ENCODE measurements at regions not wholly inside any gene's neighbourhood (a gene's known extent, or its start where the extent isn't known, plus 50 kb on each side); places are given as distances from the start of the nearest gene placed in this dataset.

DNA sequence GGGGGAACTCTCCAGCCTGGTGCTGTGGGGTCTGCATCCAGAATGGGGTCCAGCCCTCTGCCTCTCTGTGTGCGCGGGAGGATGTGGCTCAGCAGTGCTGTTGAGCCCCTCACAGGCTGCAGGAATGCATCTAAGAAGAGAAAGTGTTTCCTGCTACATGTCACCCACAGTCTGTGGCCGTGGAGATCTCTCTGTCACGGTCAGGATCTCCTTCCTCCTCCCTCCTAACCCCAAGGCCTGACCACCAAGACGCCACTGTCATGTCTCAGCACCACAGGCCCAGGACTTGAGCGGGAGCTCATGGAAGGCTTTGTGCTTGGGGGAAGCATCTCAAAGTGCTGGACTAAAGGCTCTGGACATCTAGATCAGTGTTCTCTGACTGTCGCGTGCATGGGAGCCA, 90.1 kb downstream of the SREK1 start:
- Histone ChIP-seq H3K27me3 (ENCODE audit: insufficient read depth, insufficient read length) (no peaks in the 10 kb centered on the region), H3K9me3 (ENCODE audit: insufficient read depth, low read length) (no peaks in the 10 kb centered on the region), H3K9ac (ENCODE audit: insufficient read length, low read depth) (no peak overlapping the region), H3K36me3 (ENCODE audit: insufficient read depth, insufficient read length, low read length) (no peaks in the 10 kb centered on the region), H3K4me3 (ENCODE audit: insufficient read length, low read depth) (no peak overlapping the region), H3K4me1 (ENCODE audit: insufficient read depth, insufficient read length) (peaks cover 2% of the 10 kb centered on the region)
- no peak for TF ChIP-seq YY1 (IDR thresholded peaks at IDR 0.05; ENCODE audit: insufficient read depth, insufficient read length)
- no peak for TF ChIP-seq SUZ12 (IDR thresholded peaks at IDR 0.05; ENCODE audit: extremely low read depth, insufficient read depth, insufficient read length)
- TF ChIP-seq ZNF274 (IDR thresholded peaks at IDR 0.05; ENCODE audit: low read depth, low read length), result no peak
- DNase-seq (ENCODE audit: low read depth, low spot score), result no peak

DNA sequence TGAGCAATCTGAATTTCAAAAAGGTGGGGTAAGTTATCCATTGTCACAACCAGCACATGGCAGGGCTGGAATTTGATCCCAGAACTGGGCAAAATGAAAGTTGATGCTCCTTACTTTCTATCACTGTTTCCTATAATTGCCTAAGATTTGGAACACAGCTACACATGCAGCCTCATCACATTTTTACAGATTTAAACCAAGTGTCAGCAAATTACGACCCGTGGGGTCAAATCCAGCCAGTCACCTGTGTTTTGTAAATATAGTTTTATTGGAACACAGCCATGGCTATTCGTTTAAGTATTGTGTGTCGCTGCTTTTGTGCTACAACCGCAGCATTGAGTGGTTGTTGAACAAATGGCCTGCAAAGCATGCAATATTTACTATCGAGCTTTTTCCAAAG, 94.3 kb downstream of the SREK1 start:
- H3K4me3 ChIP-seq (ENCODE audit: insufficient read length, low read depth), result no peak overlapping the region
- H3K9ac ChIP-seq (ENCODE audit: insufficient read length, low read depth), result no peak overlapping the region
- no peaks in the 10 kb centered on the region for H3K4me1 ChIP-seq (ENCODE audit: insufficient read depth, insufficient read length)
- no peaks in the 10 kb centered on the region for H3K9me3 ChIP-seq (ENCODE audit: insufficient read depth, low read length)
- no peak for DNase-seq (ENCODE audit: low read depth, low spot score)
- TF ChIP-seq ZNF274 (IDR thresholded peaks at IDR 0.05; ENCODE audit: low read depth, low read length) (no peak), YY1 (IDR thresholded peaks at IDR 0.05; ENCODE audit: insufficient read depth, insufficient read length) (no peak)
- H3K36me3 ChIP-seq (ENCODE audit: insufficient read depth, insufficient read length, low read length), result no peaks in the 10 kb centered on the region
- no peaks in the 10 kb centered on the region for H3K27me3 ChIP-seq (ENCODE audit: insufficient read depth, insufficient read length)

- Histone ChIP-seq H3K36me3 (ENCODE audit: insufficient read depth, insufficient read length, low read length) (no peaks in the 10 kb centered on the region), H3K27me3 (ENCODE audit: insufficient read depth, insufficient read length) (no peaks in the 10 kb centered on the region), H3K9me3 (ENCODE audit: insufficient read depth, low read length) (no peaks in the 10 kb centered on the region), H3K9ac (ENCODE audit: insufficient read length, low read depth) (no peak overlapping the region), H3K4me1 (ENCODE audit: insufficient read depth, insufficient read length) (no peaks in the 10 kb centered on the region), H3K4me3 (ENCODE audit: insufficient read length, low read depth) (no peak overlapping the region)
- TF ChIP-seq YY1 (IDR thresholded peaks at IDR 0.05; ENCODE audit: insufficient read depth, insufficient read length), result no peak
- no peak for TF ChIP-seq SUZ12 (IDR thresholded peaks at IDR 0.05; ENCODE audit: extremely low read depth, insufficient read depth, insufficient read length)
- no peak for TF ChIP-seq ZNF274 (IDR thresholded peaks at IDR 0.05; ENCODE audit: low read depth, low read length)
- DNase-seq (ENCODE audit: low read depth, low spot score), result no peak
These were observed 94.9 kb downstream of the SREK1 start for GRCh38 chr5:66239034-66239433.

DNA sequence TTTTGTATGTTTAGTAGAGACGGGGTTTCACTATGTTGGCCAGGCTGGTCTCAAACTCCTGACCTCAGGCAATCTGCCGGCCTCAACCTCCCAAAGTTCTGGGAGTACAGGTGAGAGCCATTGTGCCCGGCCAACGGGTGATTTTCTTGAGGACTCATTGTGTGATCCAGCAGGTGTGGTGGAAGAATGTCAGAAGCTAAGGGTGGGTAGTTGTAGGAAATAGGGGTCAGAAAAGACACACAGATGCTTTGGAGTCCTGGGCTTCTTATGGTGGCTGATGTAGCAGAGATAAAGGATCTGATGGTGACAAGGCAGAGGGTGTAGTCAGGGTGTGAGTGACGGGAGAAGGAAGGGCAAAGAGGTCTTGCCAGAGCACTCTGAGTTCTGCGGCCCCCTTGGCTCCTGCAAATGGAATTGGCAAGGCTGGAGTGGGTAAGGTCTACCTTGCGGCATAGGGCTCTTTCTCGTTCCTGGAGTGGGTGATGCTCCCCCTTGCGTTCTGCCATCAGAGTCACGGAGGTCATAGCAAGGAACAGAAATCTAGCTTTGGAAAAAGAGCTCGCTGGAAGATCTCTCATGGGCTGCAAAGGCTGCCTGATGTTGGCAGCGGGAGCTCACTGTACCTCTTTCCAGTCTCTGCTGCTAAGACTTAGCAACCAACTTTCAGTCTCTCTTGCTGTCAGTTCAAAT, 97.2 kb downstream of the SREK1 start:
- Histone ChIP-seq H3K9ac (ENCODE audit: insufficient read length, low read depth) (no peak overlapping the region), H3K9me3 (ENCODE audit: insufficient read depth, low read length) (no peaks in the 10 kb centered on the region), H3K27me3 (ENCODE audit: insufficient read depth, insufficient read length) (no peaks in the 10 kb centered on the region), H3K4me3 (ENCODE audit: insufficient read length, low read depth) (no peak overlapping the region), H3K36me3 (ENCODE audit: insufficient read depth, insufficient read length, low read length) (no peaks in the 10 kb centered on the region), H3K4me1 (ENCODE audit: insufficient read depth, insufficient read length) (no peaks in the 10 kb centered on the region)
- DNase-seq (ENCODE audit: low read depth, low spot score), result no peak
- TF ChIP-seq YY1 (IDR thresholded peaks at IDR 0.05; ENCODE audit: insufficient read depth, insufficient read length) (no peak), SUZ12 (IDR thresholded peaks at IDR 0.05; ENCODE audit: extremely low read depth, insufficient read depth, insufficient read length) (no peak), ZNF274 (IDR thresholded peaks at IDR 0.05; ENCODE audit: low read depth, low read length) (no peak)

DNA sequence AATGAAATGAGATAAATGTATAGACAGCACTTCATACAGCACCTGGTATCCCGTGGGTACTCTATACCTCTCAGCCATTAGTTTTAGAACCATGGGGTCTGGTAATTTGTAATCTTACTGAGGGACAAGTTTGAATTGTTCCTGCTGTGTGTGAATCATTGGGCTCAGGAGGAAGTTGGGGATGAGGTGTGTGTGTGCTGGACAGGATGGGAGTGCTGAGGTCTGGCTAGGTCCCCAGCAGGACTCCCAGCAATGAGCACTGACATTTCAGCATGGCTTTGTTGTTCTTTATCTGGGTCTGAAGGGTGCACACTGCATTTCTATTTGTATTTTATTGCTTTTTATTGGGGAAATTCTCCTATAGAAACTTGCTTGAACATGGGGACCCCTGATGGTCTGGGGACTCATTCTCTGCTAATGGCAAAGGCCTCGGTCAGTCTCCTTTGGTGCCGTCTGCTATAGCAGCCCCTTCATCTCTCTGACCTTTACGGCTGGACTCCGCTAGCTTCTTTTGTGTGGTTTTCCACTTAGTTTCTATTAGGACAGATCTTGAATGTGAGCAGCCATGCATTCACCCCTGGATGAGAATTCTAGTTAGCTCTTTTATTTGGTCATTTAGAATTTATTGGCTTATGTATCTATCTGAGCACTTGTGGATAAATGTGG, 98.1 kb downstream of the SREK1 start:
- H3K9ac ChIP-seq (ENCODE audit: insufficient read length, low read depth), result no peak overlapping the region
- H3K27me3 ChIP-seq (ENCODE audit: insufficient read depth, insufficient read length), result no peaks in the 10 kb centered on the region
- H3K4me1 ChIP-seq (ENCODE audit: insufficient read depth, insufficient read length), result no peaks in the 10 kb centered on the region
- H3K4me3 ChIP-seq (ENCODE audit: insufficient read length, low read depth), result no peak overlapping the region
- no peaks in the 10 kb centered on the region for H3K9me3 ChIP-seq (ENCODE audit: insufficient read depth, low read length)
- no peak for DNase-seq (ENCODE audit: low read depth, low spot score)
- no peak for TF ChIP-seq ZNF274 (IDR thresholded peaks at IDR 0.05; ENCODE audit: low read depth, low read length)
- TF ChIP-seq YY1 (IDR thresholded peaks at IDR 0.05; ENCODE audit: insufficient read depth, insufficient read length), result no peak
- TF ChIP-seq SUZ12 (IDR thresholded peaks at IDR 0.05; ENCODE audit: extremely low read depth, insufficient read depth, insufficient read length), result no peak
- no peaks in the 10 kb centered on the region for H3K36me3 ChIP-seq (ENCODE audit: insufficient read depth, insufficient read length, low read length)

DNA sequence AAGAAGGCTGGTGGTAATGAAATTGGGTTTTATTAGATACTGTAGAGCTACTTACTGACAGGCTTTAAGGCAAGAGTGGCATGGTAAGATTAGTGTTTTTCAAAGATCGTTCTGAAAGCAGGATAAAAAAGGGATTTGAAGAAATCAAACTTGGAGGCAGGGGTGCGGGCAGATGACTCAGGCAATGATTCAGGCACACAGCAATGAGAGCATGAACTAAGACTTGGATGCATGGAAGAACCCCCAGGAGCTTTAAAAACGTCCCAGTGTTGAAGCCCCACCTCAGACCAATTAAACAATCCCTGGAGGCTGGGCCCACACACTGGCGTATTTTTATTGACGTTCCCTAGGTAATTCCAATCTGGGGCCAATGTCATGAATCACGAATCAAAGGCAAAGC, 102.5 kb downstream of the SREK1 start:
- no peak for DNase-seq (ENCODE audit: low read depth, low spot score)
- Histone ChIP-seq H3K4me1 (ENCODE audit: insufficient read depth, insufficient read length) (no peaks in the 10 kb centered on the region), H3K36me3 (ENCODE audit: insufficient read depth, insufficient read length, low read length) (no peaks in the 10 kb centered on the region), H3K27me3 (ENCODE audit: insufficient read depth, insufficient read length) (no peaks in the 10 kb centered on the region), H3K9ac (ENCODE audit: insufficient read length, low read depth) (no peak overlapping the region), H3K9me3 (ENCODE audit: insufficient read depth, low read length) (no peaks in the 10 kb centered on the region), H3K4me3 (ENCODE audit: insufficient read length, low read depth) (no peak overlapping the region)
- TF ChIP-seq ZNF274 (IDR thresholded peaks at IDR 0.05; ENCODE audit: low read depth, low read length), result no peak
- no peak for TF ChIP-seq SUZ12 (IDR thresholded peaks at IDR 0.05; ENCODE audit: extremely low read depth, insufficient read depth, insufficient read length)
- no peak for TF ChIP-seq YY1 (IDR thresholded peaks at IDR 0.05; ENCODE audit: insufficient read depth, insufficient read length)

GRCh38 chr5:66247176-66247960, 103.3 kb downstream of the SREK1 start:
- Histone ChIP-seq H3K4me1 (ENCODE audit: insufficient read depth, insufficient read length) (no peaks in the 10 kb centered on the region), H3K4me3 (ENCODE audit: insufficient read length, low read depth) (no peak overlapping the region), H3K36me3 (ENCODE audit: insufficient read depth, insufficient read length, low read length) (no peaks in the 10 kb centered on the region), H3K9ac (ENCODE audit: insufficient read length, low read depth) (no peak overlapping the region), H3K9me3 (ENCODE audit: insufficient read depth, low read length) (no peaks in the 10 kb centered on the region), H3K27me3 (ENCODE audit: insufficient read depth, insufficient read length) (no peaks in the 10 kb centered on the region)
- TF ChIP-seq SUZ12 (IDR thresholded peaks at IDR 0.05; ENCODE audit: extremely low read depth, insufficient read depth, insufficient read length) (no peak), YY1 (IDR thresholded peaks at IDR 0.05; ENCODE audit: insufficient read depth, insufficient read length) (no peak), ZNF274 (IDR thresholded peaks at IDR 0.05; ENCODE audit: low read depth, low read length) (no peak)
- no peak for DNase-seq (ENCODE audit: low read depth, low spot score)
